Neural crest cell (in vitro differentiated cells): ENCODE measurements at regions not wholly inside any gene's neighbourhood (a gene's known extent, or its start where the extent isn't known, plus 50 kb on each side); places are given as distances from the start of the nearest gene placed in this dataset.

Experiments
- DNase-seq: peaks from one replicate; pipeline ENCODE4 v3.0.0; 2021; ENCODE audit warnings: low read depth, mixed read lengths, low spot score
- H3K27ac Mint-ChIP-seq: one replicate; pipeline ENCODE4 v1.8.0; 2021; ENCODE audit warnings: mild to moderate bottlenecking, mixed read lengths; ENCODE audit not compliant: unreplicated experiment
- H3K27me3 Mint-ChIP-seq: 2 replicates; pipeline ENCODE4 v1.8.0; 2021; ENCODE audit warnings: low read depth, mild to moderate bottlenecking, mixed read lengths
- H3K36me3 Mint-ChIP-seq: 2 replicates; pipeline ENCODE4 v1.8.0; 2021; ENCODE audit warnings: low read depth, mild to moderate bottlenecking, mixed read lengths
- H3K4me1 Mint-ChIP-seq: 2 replicates; pipeline ENCODE4 v1.8.0; 2021; ENCODE audit warnings: mixed read lengths
- H3K4me3 Mint-ChIP-seq: one replicate; pipeline ENCODE4 v1.8.0; 2021; ENCODE audit warnings: mild to moderate bottlenecking, mixed read lengths
- H3K9me3 Mint-ChIP-seq: 2 replicates; pipeline ENCODE4 v1.8.0; 2021; ENCODE audit warnings: mixed read lengths
- CTCF ChIP-seq: fragments of 200-600 bp; sonication (generic); conservative IDR thresholded peaks from 2 replicates; pipeline ENCODE4 v1.5.0; 2021; ENCODE audit warnings: antibody characterized with exemption, mild to moderate bottlenecking

- Mint-ChIP-seq H3K27me3 (no peaks in the 10 kb centered on the region), H3K4me1 (peaks cover 32% of the 10 kb centered on the region), H3K9me3 (no peaks in the 10 kb centered on the region), H3K4me3 (no peak overlapping the region), H3K27ac (no peak overlapping the region), H3K36me3 (no peaks in the 10 kb centered on the region)
- no peak for TF ChIP-seq CTCF
- DNase-seq, result no peak
Observed at GRCh38 chr12:75882421-75882820, 149.2 kb downstream of the PHLDA1 start.

GRCh38 chr12:75881920-75882319 lies 149.7 kb downstream of the PHLDA1 start:
- no peak for DNase-seq
- Mint-ChIP-seq H3K36me3 (no peaks in the 10 kb centered on the region), H3K27me3 (no peaks in the 10 kb centered on the region), H3K4me1 (peaks cover 36% of the 10 kb centered on the region), H3K9me3 (no peaks in the 10 kb centered on the region), H3K4me3 (no peak overlapping the region), H3K27ac (no peak overlapping the region)
- TF ChIP-seq CTCF, result no peak

- Mint-ChIP-seq H3K4me3 (no peak overlapping the region), H3K27me3 (no peaks in the 10 kb centered on the region), H3K27ac (peak overlapping the region; percentile 36), H3K36me3 (no peaks in the 10 kb centered on the region), H3K9me3 (peaks cover 6% of the 10 kb centered on the region), H3K4me1 (peaks cover 31% of the 10 kb centered on the region)
- TF ChIP-seq CTCF, result no peak
- DNase-seq, result no peak
Observed at GRCh38 chr12:75877763-75878621, 153.6 kb downstream of the PHLDA1 start.

- H3K4me3 Mint-ChIP-seq, result no peak overlapping the region
- peaks cover 8% of the 10 kb centered on the region for H3K9me3 Mint-ChIP-seq
- H3K36me3 Mint-ChIP-seq, result no peaks in the 10 kb centered on the region
- H3K4me1 Mint-ChIP-seq, result peaks cover 27% of the 10 kb centered on the region
- no peak overlapping the region for H3K27ac Mint-ChIP-seq
- no peaks in the 10 kb centered on the region for H3K27me3 Mint-ChIP-seq
- DNase-seq, result no peak
- no peak for TF ChIP-seq CTCF
Observed at GRCh38 chr12:75876832-75877762, 154.5 kb downstream of the PHLDA1 start.

- Mint-ChIP-seq H3K36me3 (no peaks in the 10 kb centered on the region), H3K27ac (no peak overlapping the region), H3K9me3 (peaks cover 10% of the 10 kb centered on the region), H3K4me3 (no peak overlapping the region), H3K4me1 (peaks cover 36% of the 10 kb centered on the region), H3K27me3 (no peaks in the 10 kb centered on the region)
- no peak for DNase-seq
- no peak for TF ChIP-seq CTCF
Observed at GRCh38 chr12:75874441-75874840, 157.1 kb downstream of the PHLDA1 start.
